K562 (cell line): ENCODE measurements at regions not wholly inside any gene's neighbourhood (a gene's known extent, or its start where the extent isn't known, plus 50 kb on each side); places are given as distances from the start of the nearest gene placed in this dataset.

Experiments used
- ATAC-seq: fragments of 200-7000 bp; cut with Tn5 transposase; 3 replicates; pipeline ENCODE4 v1.9.1; 2020; ENCODE audit warnings: moderate library complexity
- BruUV-seq: library from RNA; stranded (reverse); fragments of 400-500 nt; replicated peaks from 2 replicates; lab custom pipeline; 2021; lab: Mats Ljungman, UMichigan
- CTCF ChIA-PET: fragments of 300-600 bp; formaldehyde crosslinking; extraction: SDS; loops from one replicate; lab custom pipeline; 2021; ENCODE audit warnings: low intra/inter-chr PET ratio; lab: Yijun Ruan, JAX
- POLR2A ChIA-PET: fragments of 300-600, 350-650 bp; sonication (Branson Sonifier 250); formaldehyde crosslinking; extraction: SDS; loops from one replicate; lab custom pipeline; 2021; ENCODE audit warnings: antibody characterized with exemption, inconsistent platforms; lab: Yijun Ruan, JAX
- DNase-seq, 4 experiments: peaks; one replicate each; pipeline versions ENCODE4 v3.0.0 to v3.0.0-alpha.2; 2011 to 2018; ENCODE audit warnings: low spot score in 3 of 4, mixed read lengths in 3 of 4; ENCODE audit errors: extremely low read depth in 1 of 4
- FAIRE-seq: peaks from 2 replicates; lab custom pipeline; 2011; peaks lifted over from hg19 to GRCh38; lab: Jason Lieb, UNC
- H2AFZ ChIP-seq: 2 replicates; pipeline ENCODE4 v1.6.0; 2011; ENCODE audit warnings: low read depth, low read length, control low read depth, inconsistent platforms
- H3K27ac ChIP-seq: fragments of 200-600 bp; 3 replicates; pipeline ENCODE4 v1.8.0; 2011; ENCODE audit warnings: low read depth, mild to moderate bottlenecking, control low read depth, inconsistent platforms, low read length, moderate library complexity, mixed read lengths; ENCODE audit errors: extremely low read depth
- H3K27me3 ChIP-seq, 2 experiments: fragments of 300-600 bp in 1 of 2; 2 replicates in 1 of 2; 3 replicates in 1 of 2; pipeline versions ENCODE4 v1.6.0 to v1.8.0; 2011; ENCODE audit warnings: inconsistent platforms in 2 of 2, low read length in 2 of 2, mild to moderate bottlenecking in 1 of 2, mixed read lengths in 1 of 2, moderate library complexity in 1 of 2; ENCODE audit not compliant: control insufficient read depth in 2 of 2, insufficient read depth in 2 of 2
- H3K36me3 ChIP-seq: fragments of 300-600 bp; 3 replicates; pipeline ENCODE4 v1.8.0; 2011; ENCODE audit warnings: mild to moderate bottlenecking, low read length, inconsistent platforms; ENCODE audit not compliant: control insufficient read depth, insufficient read depth
- H3K4me1 ChIP-seq, 2 experiments: fragments of 200-600 bp in 1 of 2; replicated peaks in 1 of 2; 2 replicates in 1 of 2; 3 replicates in 1 of 2; pipeline versions ENCODE4 v1.5.1 to v1.8.0; 2011; ENCODE audit warnings: inconsistent platforms in 2 of 2, low read length in 2 of 2, mild to moderate bottlenecking in 1 of 2, mixed read lengths in 1 of 2, moderate library complexity in 1 of 2; ENCODE audit not compliant: control insufficient read depth in 2 of 2, insufficient read depth in 2 of 2
- H3K4me2 ChIP-seq: 2 replicates; pipeline ENCODE4 v1.6.1; 2011; ENCODE audit warnings: low read length, control low read depth, inconsistent platforms, mixed read lengths; ENCODE audit not compliant: insufficient read depth
- H3K4me3 ChIP-seq: fragments of 200-600 bp; sonication (generic), shearing (Covaris generic); 2 replicates; pipeline ENCODE4 v1.5.1; 2016; ENCODE audit warnings: control low read depth, inconsistent platforms
- H3K79me2 ChIP-seq: fragments of 200-600 bp; 3 replicates; pipeline ENCODE4 v1.8.0; 2011; ENCODE audit warnings: low read length, inconsistent platforms; ENCODE audit not compliant: control insufficient read depth, insufficient read depth
- H3K9ac ChIP-seq, 2 experiments: 2 replicates each; pipeline versions ENCODE4 v1.6.0 to v1.6.1; 2011; ENCODE audit warnings: low read depth in 2 of 2, low read length in 2 of 2, control low read depth in 1 of 2, inconsistent platforms in 1 of 2, mild to moderate bottlenecking in 1 of 2, mixed read lengths in 1 of 2; ENCODE audit not compliant: insufficient read depth in 1 of 2
- H3K9me1 ChIP-seq: one replicate; pipeline ENCODE4 v1.6.0; 2011; ENCODE audit warnings: inconsistent platforms, mild to moderate bottlenecking, low read length, moderate library complexity; ENCODE audit not compliant: control insufficient read depth, insufficient read depth
- H3K9me3 ChIP-seq: replicated peaks from 2 replicates; pipeline ENCODE4 v1.5.1; 2011; ENCODE audit warnings: low read depth, low read length, inconsistent platforms; ENCODE audit not compliant: control insufficient read depth, insufficient read depth
- H4K20me1 ChIP-seq: replicated peaks from 2 replicates; pipeline ENCODE4 v1.6.1; 2011; ENCODE audit warnings: low read length, inconsistent platforms, mixed read lengths; ENCODE audit not compliant: control insufficient read depth, insufficient read depth
- BRCA1 ChIP-seq, 2 experiments: fragments of 450-650 bp in 1 of 2; sonication (generic) in 1 of 2; formaldehyde crosslinking in 1 of 2; IDR thresholded peaks; 2 replicates each; pipeline versions ENCODE4 v1.5.0 to v1.6.1; 2017 to 2020; ENCODE audit warnings: mild to moderate bottlenecking in 1 of 2, missing genetic modification reagents in 1 of 2
- CAMTA2 ChIP-seq: fragments of 250-450 bp; sonication (Bioruptor Pico); conservative IDR thresholded peaks from 2 replicates; pipeline ENCODE4 v1.5.1; 2022
- CBFA2T2 ChIP-seq: fragments of 450-650 bp; conservative IDR thresholded peaks from 2 replicates; pipeline ENCODE4 v1.6.1; 2017; ENCODE audit warnings: mild to moderate bottlenecking
- EGR1 ChIP-seq: fragments of 450-650 bp; conservative IDR thresholded peaks from 2 replicates; pipeline ENCODE4 v1.6.1; 2017; ENCODE audit warnings: mild to moderate bottlenecking
- ESRRA ChIP-seq: fragments of 450-650 bp; IDR thresholded peaks from 2 replicates; pipeline ENCODE4 v1.6.1; 2014; ENCODE audit warnings: low read depth, mild to moderate bottlenecking, moderate library complexity, borderline replicate concordance
- ETV1 ChIP-seq: fragments of 450-650 bp; conservative IDR thresholded peaks from 2 replicates; pipeline ENCODE4 v1.6.1; 2016; ENCODE audit warnings: missing genetic modification characterization, control low read depth, low read depth, missing compliant biosample characterization
- GATA2 ChIP-seq: sonication (generic); formaldehyde crosslinking; IDR thresholded peaks from 2 replicates; pipeline ENCODE4 v1.4.0; 2020; ENCODE audit warnings: mild to moderate bottlenecking, missing genetic modification reagents
- KLF13 ChIP-seq: fragments of 450-650 bp; IDR thresholded peaks from 2 replicates; pipeline ENCODE4 v1.6.1; 2016; ENCODE audit warnings: missing genetic modification characterization, low read depth, mild to moderate bottlenecking, missing compliant biosample characterization, moderate library complexity, borderline replicate concordance
- MIER1 ChIP-seq: fragments of 450-650 bp; IDR thresholded peaks from 2 replicates; pipeline ENCODE4 v1.6.1; 2016; ENCODE audit warnings: antibody characterized with exemption, mild to moderate bottlenecking, low read depth
- NFYB ChIP-seq: IDR thresholded peaks from 2 replicates; pipeline ENCODE4 v1.6.1; 2011; ENCODE audit warnings: mild to moderate bottlenecking, moderate library complexity; ENCODE audit not compliant: insufficient read length; ENCODE audit errors: extremely low read depth
- RUNX1 ChIP-seq: sonication (generic); IDR thresholded peaks from 2 replicates; pipeline ENCODE4 v1.6.1; 2016; ENCODE audit warnings: antibody characterized with exemption, low read depth
- SIRT6 ChIP-seq: IDR thresholded peaks from one replicate; pipeline ENCODE4 v1.6.1; 2012; ENCODE audit warnings: low read depth, mild to moderate bottlenecking, control low read depth, inconsistent platforms, low read length, moderate library complexity
- SMC3 ChIP-seq: conservative IDR thresholded peaks from 2 replicates; pipeline ENCODE4 v1.6.1; 2011; ENCODE audit warnings: low read depth, low read length, improper control_type of control experiment; ENCODE audit not compliant: insufficient read depth
- TSC22D4 ChIP-seq: fragments of 450-650 bp; IDR thresholded peaks from 2 replicates; pipeline ENCODE4 v1.6.1; 2016; ENCODE audit warnings: missing genetic modification characterization, missing biosample characterization, control low read depth
- ZNF133 ChIP-seq: fragments of 250-450 bp; sonication (Bioruptor Pico); IDR thresholded peaks from 2 replicates; pipeline ENCODE4 v1.4.0; 2020; ENCODE audit warnings: mild to moderate bottlenecking
- ZNF408 ChIP-seq: fragments of 250-450 bp; sonication (Bioruptor Pico); IDR thresholded peaks from 2 replicates; pipeline ENCODE4 v1.4.0; 2020; ENCODE audit warnings: low read depth, mild to moderate bottlenecking, moderate library complexity
- WGBS: fragments of 100-300 bp; shearing (Covaris generic); methylation state at CpG from one replicate; pipeline ENCODE4 v1.1.6; 2016; ENCODE audit warnings: low coverage, mixed read lengths; ENCODE audit not compliant: insufficient coverage; ENCODE audit errors: missing lambda C conversion rate; 5-methylcytosine and 5-hydroxymethylcytosine counted together
- in situ Hi-C: fragments of 300-500 bp; cut with MboI; formaldehyde crosslinking; loops from 4 replicates; pipeline ENCODE4 v1.15.0; 2018; ENCODE audit warnings: inconsistent platforms, mixed read lengths
- intact Hi-C: fragments of 100-400 bp; cut with micrococcal nuclease; formaldehyde crosslinking; loops from 2 replicates; pipeline ENCODE4 v1.14.2; 2022
- TF ChIP-seq, protein P1 (sequence below): IDR thresholded peaks from 2 replicates; pipeline ENCODE4 v1.6.1; 2011; ENCODE audit not compliant: insufficient read length; ENCODE audit errors: extremely low read depth
- TF ChIP-seq, protein P2 (sequence below): fragments of 250-450 bp; sonication (Bioruptor Pico); IDR thresholded peaks from 2 replicates; pipeline ENCODE4 v1.5.1; 2021; ENCODE audit warnings: mild to moderate bottlenecking

DNA sequence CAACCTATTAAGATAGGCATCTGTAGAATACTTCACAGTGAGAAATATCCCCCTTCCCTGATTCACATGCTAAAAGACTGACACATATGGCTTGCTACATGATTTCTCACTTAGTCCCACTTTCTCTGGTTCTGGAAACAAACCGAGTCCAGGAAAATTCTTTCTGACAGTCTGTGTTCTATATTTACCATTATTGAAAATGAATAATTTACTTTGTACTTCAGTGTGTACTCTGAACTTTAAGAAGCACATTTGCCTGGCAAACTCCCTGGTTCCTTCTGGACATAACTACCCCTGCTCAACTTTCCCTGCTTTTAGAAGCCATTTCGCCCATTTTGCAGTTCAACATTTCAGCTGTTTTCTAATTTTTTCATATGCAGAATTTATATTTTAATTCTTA is 53.6 kb downstream of the APCS start:
- in situ Hi-C loops (no loop called here), intact Hi-C loops (no loop called here)
- H3K4me3 ChIP-seq: no peak overlapping the region
- no peaks in the 10 kb centered on the region for H4K20me1 ChIP-seq
- H3K36me3 ChIP-seq: no peaks in the 10 kb centered on the region
- DNase-seq (no peak), ATAC-seq (no peak), FAIRE-seq (no peak)
- no peaks in the 10 kb centered on the region for H3K79me2 ChIP-seq
- H3K9me3 ChIP-seq: no peaks in the 10 kb centered on the region
- H3K4me1 ChIP-seq: no peaks in the 10 kb centered on the region
- no peaks in the 10 kb centered on the region for H3K27me3 ChIP-seq
- H3K27ac ChIP-seq: no peak overlapping the region
- H3K4me2 ChIP-seq: no peak overlapping the region
- H3K9ac ChIP-seq: no peak overlapping the region
- CTCF ChIA-PET: no interaction called here
- TF ChIP-seq ZNF408 (CRISPR knock-in tag) (no peak), RUNX1 (no peak), GATA2 (CRISPR knock-in tag) (no peak), ETV1 (tag) (no peak), SMC3 (no peak), NFYB (no peak)
- TF ChIP-seq, protein P1, sequence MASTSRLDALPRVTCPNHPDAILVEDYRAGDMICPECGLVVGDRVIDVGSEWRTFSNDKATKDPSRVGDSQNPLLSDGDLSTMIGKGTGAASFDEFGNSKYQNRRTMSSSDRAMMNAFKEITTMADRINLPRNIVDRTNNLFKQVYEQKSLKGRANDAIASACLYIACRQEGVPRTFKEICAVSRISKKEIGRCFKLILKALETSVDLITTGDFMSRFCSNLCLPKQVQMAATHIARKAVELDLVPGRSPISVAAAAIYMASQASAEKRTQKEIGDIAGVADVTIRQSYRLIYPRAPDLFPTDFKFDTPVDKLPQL: no peak
- H3K9me1 ChIP-seq: no peaks in the 10 kb centered on the region
- no TSS peak for BruUV-seq
- H2AFZ ChIP-seq: no peak overlapping the region
- POLR2A ChIA-PET: no interaction called here
- 0% methylated on average over 2 of the region's 2 CpGs for WGBS

DNA sequence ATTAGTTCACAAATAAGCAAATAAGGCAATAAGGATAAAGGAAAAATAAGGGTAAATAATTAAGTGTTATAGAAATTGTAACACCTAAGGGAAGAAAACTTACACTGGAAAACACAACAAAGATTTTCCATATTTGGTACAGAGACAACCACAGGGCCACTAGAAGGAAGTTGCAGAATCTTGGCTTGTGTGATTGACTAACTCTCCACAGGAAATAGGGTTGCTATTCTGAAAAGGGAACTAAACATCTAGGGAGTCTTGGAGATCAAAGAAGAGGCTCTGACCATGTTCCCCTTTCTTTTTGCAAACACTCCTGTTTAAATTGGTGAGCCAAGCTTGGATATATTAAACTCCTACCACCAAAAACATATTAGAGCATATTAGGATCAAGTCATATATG is 59.1 kb downstream of the APCS start:
- BruUV-seq: no TSS peak

More for the DNA sequence above, 59.1 kb downstream of the APCS start:
- in situ Hi-C loops: no loop called here
- H4K20me1 ChIP-seq: no peaks in the 10 kb centered on the region
- ATAC-seq: no peak
- intact Hi-C loops: no loop called here
- TF ChIP-seq KLF13 (tag): no peak
- no peak for TF ChIP-seq CBFA2T2
- TF ChIP-seq SIRT6: no peak
- no peak for TF ChIP-seq TSC22D4
- TF ChIP-seq MIER1: no peak
- TF ChIP-seq ZNF133: no peak
- no peak for TF ChIP-seq CAMTA2
- TF ChIP-seq ESRRA: no peak
- TF ChIP-seq, protein P2, sequence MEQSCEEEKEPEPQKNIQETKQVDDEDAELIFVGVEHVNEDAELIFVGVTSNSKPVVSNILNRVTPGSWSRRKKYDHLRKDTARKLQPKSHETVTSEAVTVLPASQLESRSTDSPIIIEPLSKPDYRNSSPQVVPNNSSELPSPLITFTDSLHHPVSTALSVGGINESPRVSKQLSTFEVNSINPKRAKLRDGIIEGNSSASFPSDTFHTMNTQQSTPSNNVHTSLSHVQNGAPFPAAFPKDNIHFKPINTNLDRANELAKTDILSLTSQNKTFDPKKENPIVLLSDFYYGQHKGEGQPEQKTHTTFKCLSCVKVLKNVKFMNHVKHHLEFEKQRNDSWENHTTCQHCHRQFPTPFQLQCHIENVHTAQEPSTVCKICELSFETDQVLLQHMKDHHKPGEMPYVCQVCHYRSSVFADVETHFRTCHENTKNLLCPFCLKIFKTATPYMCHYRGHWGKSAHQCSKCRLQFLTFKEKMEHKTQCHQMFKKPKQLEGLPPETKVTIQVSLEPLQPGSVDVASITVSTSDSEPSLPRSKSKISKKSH (CRISPR knock-in tag): no peak
- no peak for TF ChIP-seq EGR1
- TF ChIP-seq BRCA1 (IDR thresholded peaks at IDR 0.05): no peak
- no peak for TF ChIP-seq BRCA1 (CRISPR knock-in tag; IDR thresholded peaks at IDR 0.05)
- TF ChIP-seq, all 486 proteins: peak for 0
- H3K9me1 ChIP-seq: no peaks in the 10 kb centered on the region
- ChIA-PET POLR2A (no interaction called here), CTCF (no interaction called here)
- no peak for FAIRE-seq
- no peak overlapping the region for H3K27ac ChIP-seq
- H3K4me2 ChIP-seq: no peak overlapping the region
- H3K79me2 ChIP-seq: no peaks in the 10 kb centered on the region
- no peaks in the 10 kb centered on the region for H3K9me3 ChIP-seq
- no peaks in the 10 kb centered on the region for H3K4me1 ChIP-seq
- H2AFZ ChIP-seq: no peak overlapping the region
- H3K36me3 ChIP-seq: no peaks in the 10 kb centered on the region
- no peak overlapping the region for H3K4me3 ChIP-seq
- no peak overlapping the region for H3K9ac ChIP-seq
- no peak for DNase-seq
- H3K27me3 ChIP-seq: no peaks in the 10 kb centered on the region
